ENCODE measurements at regions not wholly inside any gene's neighbourhood (a gene's known extent, or its start where the extent isn't known, plus 50 kb on each side); places are given as distances from the start of the nearest gene placed in this dataset.

GRCh38 chr20:22489626-22490286 lies 94.6 kb downstream of the FOXA2 start:
- Mint-ChIP-seq H3K27ac (no peak overlapping the region), H3K4me1 (no peaks in the 10 kb centered on the region), H3K36me3 (no peaks in the 10 kb centered on the region), H3K27me3 (peaks cover 0 to 3% of the 10 kb centered on the region in 2 donors), H3K9me3 (peaks cover 3 to 15% (median 7%) of the 10 kb centered on the region in 5 donors), H3K4me3 (no peak overlapping the region)
- ChIA-PET CTCF (no interaction called here), POLR2A (no interaction called here)
- H3K4me3 ChIP-seq (ENCODE audit: low read length): no peak overlapping the region
- H3K9me3 ChIP-seq (ENCODE audit: low read length): no peaks in the 10 kb centered on the region
- no peaks in the 10 kb centered on the region for H3K36me3 ChIP-seq (ENCODE audit: insufficient read depth, low read length)
- no peak for DNase-seq
- no peaks in the 10 kb centered on the region for H3K27me3 ChIP-seq (ENCODE audit: insufficient read depth, low read length, poor library complexity, severe bottlenecking)
- no peaks in the 10 kb centered on the region for H3K4me1 ChIP-seq (ENCODE audit: insufficient read depth, low read length)
- H3K27ac ChIP-seq (ENCODE audit: low read depth, low read length): no peak overlapping the region

DNA sequence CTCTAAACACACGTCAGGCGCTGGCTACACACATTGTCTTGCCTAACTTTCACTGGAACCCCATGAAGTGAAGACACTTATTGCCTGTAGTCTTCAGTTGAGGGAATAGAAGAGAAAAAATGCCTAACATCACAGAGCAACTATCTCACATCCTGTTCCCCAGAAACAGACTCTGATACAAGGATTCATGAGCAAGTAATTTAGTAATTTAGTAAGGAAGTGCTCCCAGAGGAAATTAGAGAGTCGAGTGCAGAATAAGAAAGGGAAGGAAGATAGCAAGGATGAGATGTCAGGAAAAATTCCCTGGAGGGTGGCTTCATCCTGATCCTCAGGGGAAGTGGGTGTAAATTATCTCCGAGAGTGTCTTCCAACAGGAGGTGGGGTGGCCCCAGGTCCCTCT lies 104.0 kb downstream of the FOXA2 start:
- H3K4me3 Mint-ChIP-seq: no peak overlapping the region
- CTCF ChIA-PET: no interaction called here

DNA sequence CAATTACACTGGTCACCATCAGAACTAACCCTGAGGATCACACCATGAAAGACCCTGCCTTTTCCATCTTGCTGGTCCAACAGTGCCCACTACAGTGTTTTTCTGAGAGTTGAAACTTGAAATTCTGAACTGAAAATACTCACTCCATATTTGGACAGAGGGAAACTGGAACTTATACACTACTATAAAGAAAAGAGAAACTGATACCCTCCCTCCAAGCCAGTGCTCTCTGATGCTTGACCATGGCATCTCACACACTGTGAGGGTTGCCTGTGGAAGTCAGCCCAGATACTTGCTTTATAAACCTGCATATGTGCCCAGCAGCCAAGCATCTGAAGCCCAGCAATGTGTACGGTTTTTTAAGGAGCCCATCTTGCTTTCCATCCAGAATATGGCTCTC lies 108.7 kb downstream of the FOXA2 start:
- Histone ChIP-seq H3K9me3 (ENCODE audit: low read length) (no peaks in the 10 kb centered on the region), H3K27ac (ENCODE audit: low read depth, low read length) (no peak overlapping the region), H3K36me3 (ENCODE audit: insufficient read depth, low read length) (no peaks in the 10 kb centered on the region), H3K4me1 (ENCODE audit: insufficient read depth, low read length) (no peaks in the 10 kb centered on the region), H3K27me3 (ENCODE audit: insufficient read depth, low read length, poor library complexity, severe bottlenecking) (no peaks in the 10 kb centered on the region), H3K4me3 (ENCODE audit: low read length) (no peak overlapping the region)
- Mint-ChIP-seq H3K27me3 (no peaks in the 10 kb centered on the region), H3K4me1 (no peaks in the 10 kb centered on the region), H3K9me3 (peaks cover 6 to 19% (median 11%) of the 10 kb centered on the region in 5 donors), H3K27ac (no peak overlapping the region), H3K4me3 (no peak overlapping the region), H3K36me3 (no peaks in the 10 kb centered on the region)
- ChIA-PET POLR2A (no interaction called here), CTCF (no interaction called here)
- no peak for DNase-seq

More for the DNA sequence above, 104.0 kb downstream of the FOXA2 start:
- Mint-ChIP-seq H3K36me3 (no peaks in the 10 kb centered on the region), H3K9me3 (peaks cover 9 to 13% (median 11%) of the 10 kb centered on the region in 5 donors), H3K27ac (no peak overlapping the region), H3K27me3 (no peaks in the 10 kb centered on the region), H3K4me1 (no peaks in the 10 kb centered on the region)
- Histone ChIP-seq H3K4me3 (ENCODE audit: low read length) (no peak overlapping the region), H3K4me1 (ENCODE audit: insufficient read depth, low read length) (no peaks in the 10 kb centered on the region), H3K27me3 (ENCODE audit: insufficient read depth, low read length, poor library complexity, severe bottlenecking) (no peaks in the 10 kb centered on the region), H3K36me3 (ENCODE audit: insufficient read depth, low read length) (no peaks in the 10 kb centered on the region), H3K27ac (ENCODE audit: low read depth, low read length) (no peak overlapping the region), H3K9me3 (ENCODE audit: low read length) (no peaks in the 10 kb centered on the region)
- POLR2A ChIA-PET: no interaction called here
- no peak for DNase-seq

DNA sequence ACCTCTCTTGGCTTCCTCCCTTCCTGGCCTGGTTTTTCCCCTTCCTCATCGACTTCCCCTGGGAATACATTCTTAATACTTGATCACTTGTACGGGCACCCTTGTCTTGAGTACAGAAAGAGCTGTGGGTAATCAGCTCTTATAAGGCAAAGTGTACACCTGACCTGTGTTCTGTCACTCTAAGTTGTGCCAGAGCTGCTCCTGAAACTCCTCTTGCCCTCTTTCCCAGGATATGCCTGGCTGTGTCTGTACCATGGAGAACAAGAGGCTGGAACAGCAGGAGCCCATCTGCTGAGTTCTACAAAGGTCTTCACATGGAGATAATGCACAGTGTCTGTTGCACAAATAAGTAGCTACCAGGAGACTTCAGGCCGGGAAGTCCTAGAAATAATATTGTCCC lies 110.1 kb downstream of the FOXA2 start:
- Mint-ChIP-seq H3K27me3 (no peaks in the 10 kb centered on the region), H3K36me3 (no peaks in the 10 kb centered on the region), H3K9me3 (peaks cover 6 to 19% (median 9%) of the 10 kb centered on the region in 5 donors), H3K4me3 (no peak overlapping the region), H3K27ac (no peak overlapping the region), H3K4me1 (no peaks in the 10 kb centered on the region)
- ChIA-PET CTCF (no interaction called here), POLR2A (no interaction called here)
- no peaks in the 10 kb centered on the region for H3K27me3 ChIP-seq (ENCODE audit: insufficient read depth, low read length, poor library complexity, severe bottlenecking)
- no peak overlapping the region for H3K27ac ChIP-seq (ENCODE audit: low read depth, low read length)
- H3K36me3 ChIP-seq (ENCODE audit: insufficient read depth, low read length): no peaks in the 10 kb centered on the region
- H3K9me3 ChIP-seq (ENCODE audit: low read length): no peaks in the 10 kb centered on the region
- H3K4me3 ChIP-seq (ENCODE audit: low read length): no peak overlapping the region
- H3K4me1 ChIP-seq (ENCODE audit: insufficient read depth, low read length): no peaks in the 10 kb centered on the region
- DNase-seq: no peak

DNA sequence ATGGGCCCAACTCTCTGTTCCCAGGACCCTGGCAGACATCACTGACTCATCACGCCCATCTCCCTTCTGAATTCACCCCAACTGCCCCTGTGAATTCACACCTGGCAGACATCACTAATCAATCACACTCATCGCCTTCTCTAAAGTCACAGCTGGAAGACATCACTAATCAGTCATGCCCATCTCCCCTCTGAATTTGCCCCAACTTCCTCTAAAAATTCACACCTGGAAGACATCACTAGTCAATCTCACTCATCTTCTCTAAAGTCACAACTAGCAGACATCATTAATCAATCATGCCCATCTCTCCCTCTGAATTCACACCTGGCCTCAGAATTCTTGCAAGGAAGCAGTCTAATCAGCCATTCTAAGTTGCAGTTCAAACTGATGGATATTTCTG lies 111.1 kb downstream of the FOXA2 start:
- Histone ChIP-seq H3K27ac (ENCODE audit: low read depth, low read length) (no peak overlapping the region), H3K27me3 (ENCODE audit: insufficient read depth, low read length, poor library complexity, severe bottlenecking) (no peaks in the 10 kb centered on the region), H3K9me3 (ENCODE audit: low read length) (no peaks in the 10 kb centered on the region), H3K4me3 (ENCODE audit: low read length) (no peak overlapping the region), H3K4me1 (ENCODE audit: insufficient read depth, low read length) (no peaks in the 10 kb centered on the region), H3K36me3 (ENCODE audit: insufficient read depth, low read length) (no peaks in the 10 kb centered on the region)
- H3K9me3 Mint-ChIP-seq: peaks cover 6 to 19% (median 9%) of the 10 kb centered on the region in 5 donors
- POLR2A ChIA-PET: no interaction called here
- H3K27me3 Mint-ChIP-seq: no peaks in the 10 kb centered on the region
- CTCF ChIA-PET: no interaction called here
- no peak overlapping the region for H3K27ac Mint-ChIP-seq
- no peak for DNase-seq
- no peaks in the 10 kb centered on the region for H3K4me1 Mint-ChIP-seq
- H3K36me3 Mint-ChIP-seq: no peaks in the 10 kb centered on the region
- H3K4me3 Mint-ChIP-seq: no peak overlapping the region

DNA sequence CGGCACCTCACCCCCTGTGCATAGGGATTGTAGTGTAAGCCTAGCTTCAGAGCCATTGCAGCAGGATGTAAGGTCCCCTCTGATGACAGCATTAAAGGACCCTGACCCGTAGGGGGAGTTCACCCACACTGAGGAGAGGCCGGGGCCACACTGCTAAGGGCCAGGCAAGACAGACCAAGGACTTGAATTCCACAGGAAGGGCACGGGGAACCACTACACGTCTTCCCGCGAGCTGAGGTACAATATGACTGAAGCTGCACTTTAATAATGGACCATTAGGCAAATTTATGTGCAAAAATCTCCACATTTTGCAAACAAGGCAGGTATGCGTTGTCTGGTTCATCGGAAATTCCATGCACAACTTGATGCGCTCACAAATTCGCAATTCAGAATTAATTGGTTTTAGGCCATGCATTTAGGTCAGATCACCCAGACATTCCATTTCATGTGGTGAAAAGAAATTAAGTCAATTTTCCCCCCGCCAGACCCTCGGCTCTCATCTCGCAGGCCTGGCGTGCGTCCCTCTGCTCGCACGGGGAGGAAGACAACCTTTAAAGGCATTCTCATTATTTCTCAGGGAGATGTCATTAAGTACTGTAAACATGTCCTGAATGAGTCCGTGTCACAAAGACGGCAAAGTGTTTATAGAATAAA lies 111.8 kb downstream of the FOXA2 start:
- peaks cover 2 to 14% (median 9%) of the 10 kb centered on the region in 5 donors for H3K9me3 Mint-ChIP-seq
- H3K4me3 ChIP-seq (ENCODE audit: low read length): no peak overlapping the region
- H3K27ac Mint-ChIP-seq: no peak overlapping the region
- no peaks in the 10 kb centered on the region for H3K4me1 Mint-ChIP-seq
- no peaks in the 10 kb centered on the region for H3K9me3 ChIP-seq (ENCODE audit: low read length)
- POLR2A ChIA-PET: no interaction called here
- H3K4me3 Mint-ChIP-seq: no peak overlapping the region
- H3K27ac ChIP-seq (ENCODE audit: low read depth, low read length): no peak overlapping the region
- no peaks in the 10 kb centered on the region for H3K27me3 Mint-ChIP-seq
- no peak for DNase-seq
- H3K4me1 ChIP-seq (ENCODE audit: insufficient read depth, low read length): no peaks in the 10 kb centered on the region
- H3K36me3 ChIP-seq (ENCODE audit: insufficient read depth, low read length): no peaks in the 10 kb centered on the region
- no peaks in the 10 kb centered on the region for H3K36me3 Mint-ChIP-seq
- CTCF ChIA-PET: no interaction called here
- no peaks in the 10 kb centered on the region for H3K27me3 ChIP-seq (ENCODE audit: insufficient read depth, low read length, poor library complexity, severe bottlenecking)

- ChIA-PET CTCF (no interaction called here), POLR2A (no interaction called here)
- H3K4me1 ChIP-seq (ENCODE audit: insufficient read depth, low read length): no peaks in the 10 kb centered on the region
- Mint-ChIP-seq H3K36me3 (no peaks in the 10 kb centered on the region), H3K27ac (no peak overlapping the region), H3K9me3 (peaks cover 1 to 14% (median 12%) of the 10 kb centered on the region in 5 donors), H3K4me3 (no peak overlapping the region), H3K4me1 (no peaks in the 10 kb centered on the region), H3K27me3 (no peaks in the 10 kb centered on the region)
- no peak overlapping the region for H3K27ac ChIP-seq (ENCODE audit: low read depth, low read length)
- H3K27me3 ChIP-seq (ENCODE audit: insufficient read depth, low read length, poor library complexity, severe bottlenecking): no peaks in the 10 kb centered on the region
- H3K9me3 ChIP-seq (ENCODE audit: low read length): no peaks in the 10 kb centered on the region
- H3K36me3 ChIP-seq (ENCODE audit: insufficient read depth, low read length): no peaks in the 10 kb centered on the region
- H3K4me3 ChIP-seq (ENCODE audit: low read length): no peak overlapping the region
- DNase-seq: no peak
These were observed 113.1 kb downstream of the FOXA2 start for GRCh38 chr20:22471156-22471836.

DNA sequence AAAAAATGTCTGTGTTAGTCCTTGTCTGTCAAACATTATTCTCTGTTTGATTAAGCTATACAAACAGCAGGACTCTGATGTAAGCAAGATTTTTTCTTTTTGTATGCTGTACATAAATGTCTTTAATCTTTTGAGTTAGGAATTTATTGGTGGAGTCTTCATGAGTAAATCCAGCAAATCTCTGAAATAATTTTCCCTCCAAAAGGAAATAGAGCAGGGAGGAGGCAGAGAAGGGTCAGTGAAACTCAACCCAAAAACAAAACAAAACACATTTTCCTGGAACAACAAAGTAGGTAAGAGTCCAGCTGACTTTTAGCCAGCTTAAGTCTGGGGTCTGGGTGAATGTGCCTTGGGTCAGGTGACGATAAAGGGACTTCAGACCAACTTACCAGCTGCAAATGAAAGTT lies 113.7 kb downstream of the FOXA2 start:
- Mint-ChIP-seq H3K27me3 (no peaks in the 10 kb centered on the region), H3K36me3 (no peaks in the 10 kb centered on the region)

More for the DNA sequence above, 113.7 kb downstream of the FOXA2 start:
- H3K4me1 Mint-ChIP-seq: no peaks in the 10 kb centered on the region
- Histone ChIP-seq H3K9me3 (ENCODE audit: low read length) (no peaks in the 10 kb centered on the region), H3K4me3 (ENCODE audit: low read length) (no peak overlapping the region), H3K27ac (ENCODE audit: low read depth, low read length) (no peak overlapping the region), H3K4me1 (ENCODE audit: insufficient read depth, low read length) (no peaks in the 10 kb centered on the region), H3K36me3 (ENCODE audit: insufficient read depth, low read length) (no peaks in the 10 kb centered on the region), H3K27me3 (ENCODE audit: insufficient read depth, low read length, poor library complexity, severe bottlenecking) (no peaks in the 10 kb centered on the region)
- H3K27ac Mint-ChIP-seq: no peak overlapping the region
- ChIA-PET CTCF (no interaction called here), POLR2A (no interaction called here)
- H3K4me3 Mint-ChIP-seq: no peak overlapping the region
- H3K9me3 Mint-ChIP-seq: peaks cover 0 to 14% (median 11%) of the 10 kb centered on the region in 5 donors
- DNase-seq: no peak
